Activated CD8-positive, alpha-beta memory T cell treated with anti-CD3 and anti-CD28 coated beads for 4 hours (primary cell): ENCODE measurements at regions not wholly inside any gene's neighbourhood (a gene's known extent, or its start where the extent isn't known, plus 50 kb on each side); places are given as distances from the start of the nearest gene placed in this dataset.
"Not testable (repeated sequence)": the region's sequence is repeated elsewhere in the genome, so short reads cannot be mapped to it uniquely, and the experiment has no call there.

ENCODE experiments used
- DNase-seq, 2 donors: peaks; one replicate each; pipeline ENCODE4 v3.0.0-alpha.2; 2020; ENCODE audit warnings: low read depth in 2 of 2

GRCh38 chr20:48381353-48382120 is 446.3 kb downstream of the PREX1 start:
- DNase-seq, result no peak

GRCh38 chr20:48380661-48381060 is 447.1 kb downstream of the PREX1 start:
- no peak for DNase-seq

GRCh38 chr20:48378976-48379675 is 448.7 kb downstream of the PREX1 start:
- DNase-seq, result no peak

- DNase-seq, result no peak
Observed at GRCh38 chr20:48377940-48378339, 449.9 kb downstream of the PREX1 start.

- DNase-seq, result no peak
Observed at GRCh38 chr20:48375804-48376203, 452.0 kb downstream of the PREX1 start.

- no peak for DNase-seq
Observed at GRCh38 chr20:48374991-48375595, 452.7 kb downstream of the PREX1 start.

GRCh38 chr20:48374031-48374907 is 453.5 kb downstream of the PREX1 start:
- not testable (repeated sequence) for DNase-seq

GRCh38 chr20:48373555-48373934 is 454.3 kb downstream of the PREX1 start:
- no peak for DNase-seq

GRCh38 chr20:48372851-48373554 is 454.8 kb downstream of the PREX1 start:
- not testable (repeated sequence) for DNase-seq

GRCh38 chr20:48371211-48371610 is 456.6 kb downstream of the PREX1 start:
- DNase-seq, result no peak

- DNase-seq, result not testable (repeated sequence)
Observed at GRCh38 chr20:48368580-48369021, 459.2 kb downstream of the PREX1 start.

- DNase-seq, result not testable (repeated sequence)
Observed at GRCh38 chr20:48367541-48368358, 460.0 kb downstream of the PREX1 start.

GRCh38 chr20:48366230-48366629 is 461.6 kb downstream of the PREX1 start:
- no peak for DNase-seq

GRCh38 chr20:48364688-48365421 is 462.9 kb downstream of the PREX1 start:
- no peak for DNase-seq

- no peak for DNase-seq
Observed at GRCh38 chr20:48364055-48364454, 463.7 kb downstream of the PREX1 start.

GRCh38 chr20:48360342-48360975 is 467.3 kb downstream of the PREX1 start:
- DNase-seq, result no peak

- DNase-seq, result no peak
Observed at GRCh38 chr20:48359692-48360341, 468.0 kb downstream of the PREX1 start.

GRCh38 chr20:48359055-48359390 is 468.8 kb downstream of the PREX1 start:
- not testable (repeated sequence) for DNase-seq
